HG02884 (cell line): ENCODE measurements at regions not wholly inside any gene's neighbourhood (a gene's known extent, or its start where the extent isn't known, plus 50 kb on each side); places are given as distances from the start of the nearest gene placed in this dataset.
"Not testable (repeated sequence)": the region's sequence is repeated elsewhere in the genome, so short reads cannot be mapped to it uniquely, and the experiment has no call there.

Experiments used
- ATAC-seq: cut with Tn5 transposase; IDR thresholded peaks from one replicate; pipeline ENCODE4 v1.9.1; 2021; ENCODE audit warnings: mild to moderate bottlenecking, moderate library complexity; ENCODE audit not compliant: unreplicated experiment

DNA sequence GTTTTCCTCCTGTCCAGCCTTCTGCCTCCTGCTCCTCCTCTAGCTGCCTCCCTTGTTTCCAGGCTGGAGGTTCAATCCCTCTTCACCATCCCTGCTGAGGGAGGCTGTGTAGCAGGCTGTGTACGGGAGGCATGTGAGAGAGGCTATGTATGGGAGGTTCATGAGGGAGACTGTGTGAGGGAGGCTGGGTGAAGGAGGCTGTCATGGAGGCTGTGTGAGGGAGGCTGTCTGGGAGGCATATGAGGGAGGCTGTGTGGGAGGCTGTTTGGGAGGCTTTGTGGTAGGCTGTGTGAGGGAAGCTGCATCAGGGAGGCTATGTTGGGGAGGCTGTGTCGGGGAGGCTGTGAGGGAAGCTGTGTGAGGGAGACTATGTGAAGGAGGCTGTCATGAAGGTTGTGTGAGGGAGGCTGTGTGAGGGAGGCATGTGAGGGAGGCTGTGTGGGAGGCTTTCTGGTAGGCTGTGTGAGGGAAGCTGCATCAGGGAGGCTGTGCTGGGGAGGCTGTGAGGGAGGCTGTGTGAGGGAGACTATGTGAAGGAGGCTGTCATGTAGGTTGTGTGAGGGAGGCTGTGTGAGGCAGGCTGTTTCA, 123.7 kb upstream of the RNF32 start:
- no peak for ATAC-seq

DNA sequence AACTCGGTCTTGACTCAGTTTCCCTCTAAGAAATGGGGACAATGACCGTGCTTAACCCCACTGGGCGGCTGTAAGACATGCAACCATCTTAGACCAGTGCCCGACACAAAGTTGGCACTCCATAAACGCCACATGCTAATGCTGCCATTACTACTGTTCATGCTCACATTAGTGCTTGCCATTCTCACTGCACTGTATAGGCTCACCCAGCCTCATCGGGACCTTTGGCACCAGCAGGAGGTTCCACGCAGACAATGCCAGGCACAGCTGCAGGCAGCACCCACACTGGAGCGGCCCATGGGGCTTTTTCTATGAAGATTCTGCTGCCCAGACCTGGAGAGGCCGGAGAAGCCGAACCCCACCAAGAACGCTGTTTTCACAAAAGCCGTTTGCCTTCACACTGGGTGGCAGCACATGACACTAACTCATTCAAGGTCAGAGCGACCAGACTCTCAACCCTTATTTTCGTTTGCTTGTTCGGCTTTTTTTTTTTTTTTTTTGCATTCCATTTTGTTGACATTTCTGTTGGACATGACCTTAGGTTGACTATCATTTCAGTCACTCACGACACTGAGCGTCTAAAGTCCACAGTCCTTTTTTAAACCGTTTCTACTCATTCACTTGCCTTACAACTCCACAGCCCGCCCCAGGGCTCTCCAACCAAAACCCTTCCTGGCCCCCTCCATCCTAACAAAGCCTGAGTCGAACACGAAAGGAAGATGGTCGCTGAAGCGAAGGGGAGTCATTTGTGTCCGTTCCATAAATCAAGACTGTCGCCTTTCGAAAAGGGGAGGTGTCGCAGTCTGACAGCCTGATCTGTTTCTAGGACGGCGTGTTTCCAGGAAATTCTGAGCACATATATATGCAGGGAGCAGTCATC, 124.4 kb upstream of the RNF32 start:
- no peak for ATAC-seq

DNA sequence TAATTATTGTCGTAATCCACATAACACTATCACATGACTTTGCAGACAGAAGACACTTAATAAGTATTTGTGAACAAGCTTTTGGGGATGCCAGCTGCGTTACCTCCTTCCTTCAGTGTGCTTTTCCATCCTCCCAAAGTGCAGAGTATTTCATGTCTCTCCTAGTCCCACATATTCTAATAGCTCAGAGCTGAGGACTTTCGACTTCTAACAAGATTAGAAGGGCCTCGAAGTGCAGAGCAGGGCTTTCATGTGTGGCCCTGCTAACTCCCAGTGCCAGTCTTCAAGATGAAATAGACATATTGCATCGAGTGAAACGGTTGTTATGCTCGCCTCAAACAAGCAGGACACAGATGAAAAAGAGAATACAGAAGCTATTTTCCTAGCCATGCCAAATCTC, 125.7 kb upstream of the RNF32 start:
- no peak for ATAC-seq

DNA sequence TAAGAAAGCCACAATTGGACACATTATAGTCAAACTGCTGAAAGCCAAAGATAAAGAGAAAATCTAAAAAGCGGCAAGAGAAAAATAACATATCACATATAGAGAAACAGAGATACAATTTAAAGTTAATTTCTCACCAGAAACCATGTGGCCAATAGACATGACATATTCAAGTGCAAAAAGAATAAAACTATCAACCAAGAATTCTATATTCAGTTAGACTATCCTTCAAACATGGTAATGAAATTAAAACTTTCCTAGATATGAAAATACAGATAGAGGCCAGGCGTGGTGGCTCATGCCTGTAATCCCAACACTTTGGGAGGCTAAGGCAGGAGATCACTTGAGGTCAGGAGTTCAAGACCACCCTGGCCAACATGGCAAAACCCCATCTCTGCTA, 129.1 kb upstream of the RNF32 start:
- no peak for ATAC-seq

DNA sequence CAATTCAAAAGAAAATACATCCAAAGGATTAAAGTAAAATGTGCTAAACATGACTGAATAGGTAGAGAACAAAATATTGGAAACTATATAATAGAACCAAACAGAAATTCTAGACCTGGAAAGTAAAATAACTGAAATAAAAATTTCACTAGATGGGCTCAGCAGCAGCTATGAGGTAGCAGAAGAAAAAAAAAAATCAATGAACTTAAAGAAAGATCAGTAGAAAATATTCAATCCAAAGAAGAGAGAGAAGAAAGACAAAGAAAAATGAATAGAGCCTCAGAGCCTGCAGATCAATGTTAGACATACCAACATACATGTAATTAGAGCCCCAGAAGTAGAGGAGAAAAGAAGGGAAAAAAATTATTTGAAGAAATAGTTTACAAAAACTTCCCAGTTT, 129.6 kb upstream of the RNF32 start:
- no peak for ATAC-seq

DNA sequence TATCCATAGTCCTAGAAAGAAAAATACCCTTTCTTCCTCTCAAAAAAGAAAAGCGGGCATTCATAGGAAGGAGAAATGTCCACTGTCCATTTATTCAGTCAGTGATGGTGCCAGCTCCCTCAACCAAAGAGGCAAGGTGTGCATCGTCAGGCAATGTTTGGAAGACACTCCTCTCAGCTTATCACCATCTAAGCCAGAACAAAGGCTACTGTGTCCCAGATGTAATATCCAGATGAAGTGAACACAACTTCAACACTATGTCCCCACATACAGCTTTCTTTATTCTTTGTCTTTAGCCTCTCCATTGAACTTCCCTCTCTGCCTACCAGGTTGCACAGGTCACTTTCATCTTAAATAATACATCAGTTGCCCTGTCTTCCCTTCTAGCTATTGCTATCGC, 131.4 kb upstream of the RNF32 start:
- no peak for ATAC-seq

DNA sequence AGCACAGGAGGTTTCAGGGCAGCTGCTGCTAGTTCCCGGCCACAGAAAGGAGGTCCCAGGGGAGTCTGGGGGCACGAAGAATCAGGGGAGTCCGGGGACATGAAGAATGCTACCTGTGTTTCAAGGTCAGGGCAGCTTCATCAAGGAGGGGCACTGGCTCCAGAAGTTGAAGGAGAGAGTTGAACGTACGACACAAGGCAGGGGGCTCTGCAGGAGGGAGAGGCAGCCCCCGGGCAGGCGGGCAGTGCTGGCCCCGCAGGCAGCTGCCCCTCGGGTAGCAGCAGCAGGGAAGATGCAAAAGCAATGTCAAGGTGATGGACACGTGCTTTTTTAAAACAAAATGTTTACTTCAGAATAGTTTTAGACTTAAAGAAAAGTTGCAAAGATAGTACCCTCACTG, 134.7 kb upstream of the RNF32 start:
- no peak for ATAC-seq

DNA sequence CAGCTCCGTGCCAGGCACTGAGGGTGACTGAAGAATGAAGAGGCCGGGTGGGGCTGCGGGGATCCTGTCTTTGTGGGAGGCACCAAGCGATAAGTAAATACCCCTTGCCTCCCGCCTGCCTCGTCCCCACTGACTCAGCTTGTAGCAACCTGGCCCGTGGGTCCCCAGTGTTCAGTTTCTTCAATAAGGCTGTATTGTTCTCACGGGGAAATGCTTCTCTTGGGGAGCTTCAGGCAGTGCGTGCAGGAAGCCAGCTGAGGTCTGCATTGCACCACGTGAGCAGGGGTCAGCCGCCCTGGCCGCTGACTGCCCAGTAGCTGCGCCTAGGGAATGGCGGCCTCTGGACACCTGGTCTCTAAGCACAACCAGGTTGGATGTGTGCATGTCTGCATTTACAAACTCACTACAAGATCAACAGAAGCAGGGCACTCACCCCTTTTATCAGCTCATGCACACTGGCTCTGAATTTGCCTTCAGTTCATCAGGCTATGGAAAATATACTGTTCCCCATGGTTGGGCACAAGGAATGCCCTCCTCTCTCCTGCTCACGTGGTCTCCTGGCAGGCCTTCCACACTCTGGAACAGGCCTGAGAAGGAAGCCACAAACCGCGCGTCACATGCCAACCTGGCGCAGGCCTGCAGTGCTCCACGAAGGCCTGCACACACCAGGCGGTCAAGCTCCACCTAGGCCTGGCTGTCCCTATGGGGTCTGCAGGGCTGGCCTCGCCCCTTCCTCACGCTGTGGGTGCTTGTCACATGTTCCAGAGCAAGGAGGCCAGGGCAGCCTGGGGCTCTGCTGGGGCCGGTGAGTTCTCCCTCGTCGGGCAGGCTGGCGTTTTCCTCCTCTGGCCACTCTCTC, 135.7 kb upstream of the RNF32 start:
- no peak for ATAC-seq

DNA sequence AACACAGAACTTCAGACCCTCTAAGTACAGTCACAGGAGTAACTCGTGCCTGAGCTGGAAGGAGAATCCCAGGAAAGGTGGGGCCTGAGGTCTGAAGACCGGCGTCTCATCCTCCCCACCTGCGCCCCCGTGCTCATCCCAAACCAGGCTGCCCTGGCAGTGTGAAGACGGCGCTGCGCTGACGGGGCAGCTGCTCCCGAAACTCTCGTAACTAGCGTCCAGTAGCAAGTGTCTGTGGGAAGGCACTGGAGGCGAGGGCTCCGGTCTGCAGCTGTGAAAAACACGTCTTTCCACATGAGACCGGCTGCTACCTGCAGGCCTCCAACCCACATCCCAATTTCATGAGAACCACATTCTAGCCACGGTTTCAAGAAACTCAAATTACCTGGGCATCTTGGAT, 136.6 kb upstream of the RNF32 start:
- no peak for ATAC-seq

DNA sequence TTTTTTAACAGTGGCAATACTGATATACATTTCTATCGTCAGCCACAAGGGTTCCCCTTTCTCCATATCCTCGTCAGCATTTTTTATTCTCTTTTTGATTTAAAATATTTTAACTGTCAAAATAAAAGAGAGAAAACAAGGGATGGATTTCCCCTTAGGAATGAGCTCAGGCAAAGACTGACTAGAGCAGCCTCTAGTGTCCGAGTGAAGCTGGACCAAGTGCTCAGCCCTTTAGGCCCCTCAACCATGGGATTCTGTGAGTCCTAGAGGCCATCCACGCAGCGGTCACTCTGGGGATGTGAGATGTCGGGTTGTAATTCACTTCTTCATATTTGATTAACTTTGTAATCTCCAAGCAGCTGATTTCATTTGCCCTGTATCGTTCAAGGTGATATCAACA, 137.4 kb upstream of the RNF32 start:
- no peak for ATAC-seq

DNA sequence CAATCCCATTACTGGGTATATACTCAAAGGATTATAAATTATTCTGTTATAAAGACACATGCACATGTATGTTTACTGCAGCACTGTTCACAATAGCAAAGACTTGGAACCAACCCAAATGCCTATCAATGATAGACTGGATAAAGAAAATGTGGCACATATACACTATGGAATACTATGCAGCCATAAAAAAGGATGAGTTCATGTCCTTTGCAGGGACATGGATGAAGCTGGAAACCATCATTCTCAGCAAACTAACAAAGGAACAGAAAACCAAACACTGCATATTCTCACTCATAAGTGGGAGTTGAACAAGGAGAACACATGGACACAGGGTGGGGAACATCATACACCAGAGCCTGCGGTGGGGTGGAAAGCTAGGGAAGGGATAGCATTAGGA, 138.8 kb upstream of the RNF32 start:
- not testable (repeated sequence) for ATAC-seq

DNA sequence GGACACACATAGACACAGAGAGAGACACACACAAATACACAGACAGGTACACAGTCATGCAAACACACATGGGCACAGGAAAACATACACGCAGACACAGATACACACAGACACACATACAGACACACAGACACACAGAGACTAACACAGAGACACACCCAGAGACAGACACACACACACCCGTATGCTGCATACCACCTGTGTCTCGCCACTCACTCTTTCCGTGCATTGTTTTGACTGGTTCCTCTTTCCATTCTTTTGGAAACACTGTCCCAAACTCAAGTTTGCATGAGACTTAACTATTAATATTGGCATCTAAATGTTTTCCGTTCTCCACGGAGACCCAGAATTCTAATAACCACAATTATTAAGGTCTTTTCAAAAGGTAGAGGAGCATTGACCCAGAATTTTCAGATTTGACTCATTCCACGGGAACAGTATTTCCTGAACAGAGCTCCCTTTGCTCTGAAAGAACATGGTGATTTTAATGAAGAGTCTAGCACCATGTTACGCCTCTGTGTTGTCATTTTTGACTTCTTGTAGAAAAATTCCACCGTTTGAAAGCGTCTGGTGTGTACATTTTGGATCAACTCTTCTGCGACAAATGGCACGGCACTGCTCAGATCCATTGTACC, 141.2 kb upstream of the RNF32 start:
- no peak for ATAC-seq

DNA sequence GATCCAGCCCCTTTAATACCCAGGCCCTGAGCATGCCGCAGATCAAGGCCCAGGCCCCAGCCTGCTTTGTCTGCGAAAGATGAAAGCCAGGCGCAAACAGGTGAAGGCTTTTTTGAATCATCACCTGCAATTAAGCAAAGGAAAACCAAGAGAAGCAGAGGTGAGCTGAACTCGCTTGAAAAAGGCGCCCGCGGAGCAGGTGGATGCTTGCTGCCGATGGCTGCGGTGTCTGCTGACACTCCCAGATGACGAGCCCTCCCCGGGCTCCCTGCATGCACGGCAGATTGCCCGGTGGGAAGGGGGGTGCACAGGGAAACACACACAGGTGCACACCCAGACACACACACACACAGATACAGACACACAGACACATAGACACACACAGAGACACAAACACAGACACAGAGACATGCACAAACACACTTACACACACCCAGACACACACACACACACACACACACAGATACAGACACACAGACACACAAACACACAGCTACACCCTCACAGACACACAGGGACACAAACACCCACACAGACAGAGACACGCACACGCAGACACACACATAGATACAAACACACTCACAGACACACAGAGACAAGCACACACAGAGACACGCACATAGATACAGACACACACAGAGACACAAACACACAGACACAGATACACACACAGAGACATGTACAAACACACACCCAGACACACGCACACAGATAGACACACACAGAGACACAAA, 142.6 kb upstream of the RNF32 start:
- ATAC-seq = no peak

DNA sequence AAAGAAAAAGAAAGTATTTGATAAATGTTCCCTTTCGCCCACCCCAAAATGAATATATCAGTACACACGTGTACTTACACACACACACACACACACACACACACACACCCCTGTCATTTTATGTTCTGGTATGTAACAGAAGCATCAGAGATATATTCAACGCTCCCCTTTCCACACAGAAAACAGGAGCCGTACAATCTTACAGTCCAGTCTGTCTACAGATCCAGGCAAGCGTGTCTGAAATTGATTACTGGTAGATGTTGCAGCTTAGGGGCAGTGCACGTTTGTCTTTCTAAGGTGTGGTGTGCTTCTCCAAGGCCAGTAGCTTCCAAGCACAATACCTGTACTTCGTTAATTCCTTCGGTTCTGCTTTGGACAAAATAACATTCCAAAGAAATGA, 143.7 kb upstream of the RNF32 start:
- ATAC-seq = no peak

DNA sequence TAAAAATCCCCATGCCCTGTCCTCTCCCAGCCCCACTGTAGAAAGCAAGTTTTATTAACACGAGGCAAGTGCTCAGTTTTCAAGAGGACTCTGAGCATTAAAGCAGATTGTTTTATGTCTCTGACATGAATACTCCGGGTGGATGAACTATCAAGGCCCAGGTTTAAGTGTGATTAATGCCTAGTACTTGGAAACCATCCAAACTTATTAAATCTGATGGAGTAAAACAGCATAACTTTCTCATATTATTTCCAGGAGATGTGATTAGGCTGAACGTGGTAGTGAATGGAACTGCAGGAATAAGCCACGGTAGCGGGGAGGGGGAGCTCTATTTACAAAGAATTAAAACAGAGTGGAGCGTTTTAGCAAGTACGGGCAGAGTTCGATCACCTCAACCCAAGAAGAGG, 144.2 kb upstream of the RNF32 start:
- no peak for ATAC-seq

DNA sequence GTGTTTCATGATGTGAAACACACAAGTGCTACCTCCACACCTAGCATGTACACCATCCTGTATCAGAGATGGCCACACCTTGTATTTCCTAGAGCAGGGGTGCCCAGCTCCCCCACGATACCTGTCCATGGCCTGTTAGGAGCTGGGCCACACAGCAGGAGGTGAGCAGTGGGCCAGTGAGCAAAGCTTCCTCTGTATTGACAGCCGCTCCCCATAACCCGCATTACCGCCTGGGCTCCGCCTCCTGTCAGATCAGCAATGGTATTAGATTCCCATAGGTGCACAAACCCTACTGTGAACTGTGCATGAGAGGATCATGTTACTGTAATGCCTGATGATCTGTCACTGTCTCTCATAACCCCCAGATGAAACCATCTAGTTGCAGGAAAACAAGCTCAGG, 145.6 kb upstream of the RNF32 start:
- ATAC-seq = no peak

DNA sequence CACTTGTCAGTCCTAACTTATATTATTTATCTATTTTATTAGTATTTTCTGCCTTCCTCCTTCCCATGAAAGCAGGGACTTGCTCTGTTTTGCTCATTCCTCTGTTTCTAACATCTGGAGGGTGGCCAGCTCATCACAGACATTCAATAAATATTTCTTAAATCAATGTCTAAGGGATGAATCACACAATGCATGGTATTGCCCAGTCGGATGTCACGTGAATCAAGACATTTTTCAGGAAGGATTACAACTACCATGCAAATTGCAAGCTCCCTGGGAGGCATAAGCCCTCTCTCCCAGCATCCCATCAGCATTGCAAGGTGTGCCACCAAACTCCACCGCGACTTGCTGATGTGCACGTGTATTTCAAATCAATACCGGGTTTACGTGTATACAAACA, 146.6 kb upstream of the RNF32 start:
- ATAC-seq = no peak

DNA sequence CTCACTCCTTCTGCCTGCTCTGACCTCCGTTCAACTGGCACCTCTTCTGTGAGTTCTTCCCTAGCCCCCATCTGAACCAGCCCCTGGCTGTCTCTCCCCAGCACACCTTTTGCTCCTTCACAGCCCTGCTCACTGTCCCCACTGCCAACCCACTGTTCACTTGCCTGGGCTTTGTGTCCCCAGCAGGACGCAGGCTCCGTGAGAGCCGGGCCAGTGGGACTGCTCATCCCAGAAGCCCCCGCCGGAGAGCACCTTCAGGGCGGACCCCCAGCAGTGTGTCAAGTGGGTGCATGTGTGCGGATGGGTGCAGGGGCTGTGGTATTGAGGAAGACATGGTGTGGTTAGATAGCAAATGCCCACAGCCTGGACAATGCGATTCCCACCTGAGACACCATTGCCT, 148.4 kb upstream of the RNF32 start:
- no peak for ATAC-seq

DNA sequence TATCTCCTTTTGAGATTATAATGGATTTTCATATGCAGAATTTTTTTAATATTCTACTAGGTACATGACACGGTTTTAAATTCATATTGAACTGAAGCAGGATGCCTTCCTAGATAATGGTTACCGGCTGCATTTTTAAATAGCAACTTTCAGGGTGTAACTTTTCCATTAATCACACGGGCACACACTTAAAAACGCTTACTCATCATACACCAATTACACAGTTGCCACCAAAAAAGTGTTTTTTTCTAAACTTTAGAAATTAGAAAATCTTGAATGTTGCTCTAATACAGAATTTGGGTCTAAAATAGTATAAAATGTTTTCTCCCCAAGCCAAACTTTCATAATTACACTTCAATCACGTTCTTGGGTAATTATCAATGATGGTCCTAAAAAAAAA, 149.1 kb upstream of the RNF32 start:
- ATAC-seq = no peak

DNA sequence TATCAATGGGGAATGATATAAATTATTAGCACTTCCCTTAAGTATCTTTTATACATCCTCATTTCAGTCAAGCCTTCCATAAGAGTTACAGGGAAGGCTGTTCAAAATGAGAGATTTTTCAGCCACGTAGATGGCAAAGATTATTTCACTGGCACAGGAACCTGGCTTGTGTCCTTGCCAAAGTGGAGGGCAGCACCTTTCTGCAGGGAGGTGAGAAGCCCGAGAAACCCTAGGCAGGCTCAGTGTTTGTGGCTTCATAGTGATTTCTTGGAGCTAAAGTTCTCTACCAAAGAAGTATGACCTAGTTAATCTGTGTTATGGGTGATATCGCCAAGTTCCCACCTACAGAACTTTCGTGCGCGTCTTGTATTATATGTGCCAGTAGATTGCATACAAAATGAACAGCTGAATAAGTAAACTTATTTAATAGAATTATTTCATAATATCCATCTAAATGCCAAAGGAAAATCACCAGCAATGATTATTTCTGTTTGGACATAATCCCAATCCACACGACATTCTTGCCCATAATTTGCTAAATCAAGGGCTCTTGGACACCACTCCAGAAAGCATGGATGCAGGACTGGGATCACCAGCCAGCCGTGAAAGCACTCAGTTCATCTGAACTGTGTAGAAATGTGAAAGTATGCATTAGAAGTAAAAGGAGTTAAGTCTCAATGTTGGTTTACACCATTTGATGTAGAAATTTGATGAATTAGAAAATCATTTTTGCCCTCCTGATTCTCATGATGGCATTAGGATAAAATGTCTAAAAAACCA, 150.4 kb upstream of the RNF32 start:
- no peak for ATAC-seq
